Esophagus squamous epithelium (tissue), 5 donors: ENCODE measurements at regions not wholly inside any gene's neighbourhood (a gene's known extent, or its start where the extent isn't known, plus 50 kb on each side); places are given as distances from the start of the nearest gene placed in this dataset.

ENCODE experiments used
- DNase-seq: peaks from one replicate; lab custom pipeline; 2025; lab: John Stamatoyannopoulos, UW
- H3K27ac ChIP-seq, 4 donors: fragments of 200-600 bp; sonication (generic); one replicate each; pipeline ENCODE4 v1.5.1; 2016 to 2019; ENCODE audit warnings: mild to moderate bottlenecking in 1 of 4
- H3K27me3 ChIP-seq, 4 donors: fragments of 200-600 bp; sonication (generic); 1 replicate in 3 of 4; 2 replicates in 1 of 4; pipeline versions ENCODE4 v1.5.1 to v1.6.0; 2017 to 2021; ENCODE audit warnings: antibody characterized with exemption in 1 of 4
- H3K36me3 ChIP-seq, 3 donors: fragments of 200-600 bp; sonication (generic); one replicate each; pipeline ENCODE4 v1.5.1; 2016 to 2019
- H3K4me1 ChIP-seq, 3 donors: fragments of 200-600 bp; sonication (generic); one replicate each; pipeline ENCODE4 v1.5.1; 2017 to 2019
- H3K4me3 ChIP-seq, 4 donors: fragments of 200-600 bp; sonication (generic); 1 replicate in 3 of 4; 2 replicates in 1 of 4; pipeline ENCODE4 v1.5.1; 2016 to 2019; ENCODE audit warnings: mild to moderate bottlenecking in 2 of 4, moderate library complexity in 1 of 4
- H3K9me3 ChIP-seq, 3 donors: fragments of 200-600 bp; sonication (generic); one replicate each; pipeline ENCODE4 v1.5.1; 2016 to 2019
- CTCF ChIP-seq, 6 experiments: fragments of 450-650 bp in 4 of 6; fragments of 200-600 bp in 2 of 6; sonication (generic) in 2 of 6; IDR thresholded peaks; one replicate each; pipeline ENCODE4 v1.5.1; 2016 to 2019; ENCODE audit warnings: antibody characterized with exemption in 6 of 6, mild to moderate bottlenecking in 4 of 6, moderate library complexity in 4 of 6
- POLR2A ChIP-seq, 4 donors: fragments of 450-650 bp; IDR thresholded peaks; one replicate each; pipeline ENCODE4 v1.6.1; 2017; ENCODE audit warnings: antibody characterized with exemption in 4 of 4, mild to moderate bottlenecking in 4 of 4, moderate library complexity in 3 of 4
- WGBS, 2 donors: methylation state at CpG; one replicate each; pipeline ENCODE4 v1.1.5; 2018; 5-methylcytosine and 5-hydroxymethylcytosine counted together
- intact Hi-C: fragments of 100-400 bp; cut with DNase I; formaldehyde crosslinking; loops from one replicate; pipeline ENCODE4 v1.15.0; 2022
- donor health status: DM: yes; HTN: yes; CAD: no.

GRCh38 chr4:57370691-57371090 lies 260.5 kb upstream of the IGFBP7 start:
- TF ChIP-seq CTCF (IDR thresholded peaks at IDR 0.05) (no peak), POLR2A (IDR thresholded peaks at IDR 0.05) (no peak)
- 85 to 87% methylated on average over 3 of the region's 3 CpGs for WGBS, 2 donors
- DNase-seq = no peak
- no peaks in the 10 kb centered on the region for H3K9me3 ChIP-seq
- H3K4me1 ChIP-seq = no peaks in the 10 kb centered on the region
- no peaks in the 10 kb centered on the region for H3K36me3 ChIP-seq
- intact Hi-C loops = no loop called here
- no peaks in the 10 kb centered on the region for H3K27me3 ChIP-seq
- no peak overlapping the region for H3K27ac ChIP-seq
- H3K4me3 ChIP-seq = no peak overlapping the region

- no peak overlapping the region for H3K4me3 ChIP-seq
- no peaks in the 10 kb centered on the region for H3K27me3 ChIP-seq
- no peaks in the 10 kb centered on the region for H3K36me3 ChIP-seq
- no peak for DNase-seq
- intact Hi-C loops = no loop called here
- no peaks in the 10 kb centered on the region for H3K9me3 ChIP-seq
- TF ChIP-seq CTCF (IDR thresholded peaks at IDR 0.05) (no peak), POLR2A (IDR thresholded peaks at IDR 0.05) (no peak)
- no peaks in the 10 kb centered on the region for H3K4me1 ChIP-seq
- H3K27ac ChIP-seq = no peak overlapping the region
- 71 to 90% methylated on average over 1 of the region's 1 CpG for WGBS, 2 donors
These were observed 259.3 kb upstream of the IGFBP7 start for GRCh38 chr4:57369446-57369845.

GRCh38 chr4:57364255-57364654 lies 254.1 kb upstream of the IGFBP7 start:
- no peaks in the 10 kb centered on the region for H3K4me1 ChIP-seq
- no peak overlapping the region for H3K4me3 ChIP-seq
- H3K27me3 ChIP-seq = no peaks in the 10 kb centered on the region
- 87 to 100% methylated on average over 1 of the region's 1 CpG for WGBS, 2 donors
- no peak for TF ChIP-seq CTCF (IDR thresholded peaks at IDR 0.05)
- no peak for TF ChIP-seq POLR2A (IDR thresholded peaks at IDR 0.05)
- DNase-seq = no peak
- intact Hi-C loops = no loop called here
- no peak overlapping the region for H3K27ac ChIP-seq
- H3K36me3 ChIP-seq = no peaks in the 10 kb centered on the region
- H3K9me3 ChIP-seq = no peaks in the 10 kb centered on the region

- Histone ChIP-seq H3K27me3 (no peaks in the 10 kb centered on the region), H3K4me1 (no peaks in the 10 kb centered on the region), H3K9me3 (no peaks in the 10 kb centered on the region), H3K36me3 (no peaks in the 10 kb centered on the region), H3K4me3 (no peak overlapping the region), H3K27ac (no peak overlapping the region)
- intact Hi-C loops = no loop called here
- no peak for DNase-seq
- TF ChIP-seq POLR2A (IDR thresholded peaks at IDR 0.05) (no peak), CTCF (IDR thresholded peaks at IDR 0.05) (no peak)
- WGBS, 2 donors = 15 to 43% methylated on average over 1 of the region's 1 CpG
These were observed 253.2 kb upstream of the IGFBP7 start for GRCh38 chr4:57363346-57363745.

GRCh38 chr4:57360681-57361080 lies 250.5 kb upstream of the IGFBP7 start:
- Histone ChIP-seq H3K27ac (no peak overlapping the region), H3K36me3 (no peaks in the 10 kb centered on the region), H3K4me1 (no peaks in the 10 kb centered on the region), H3K4me3 (no peak overlapping the region), H3K9me3 (no peaks in the 10 kb centered on the region), H3K27me3 (no peaks in the 10 kb centered on the region)
- intact Hi-C loops = no loop called here
- 57 to 66% methylated on average over 2 of the region's 2 CpGs for WGBS, 2 donors
- TF ChIP-seq CTCF (IDR thresholded peaks at IDR 0.05) = no peak
- TF ChIP-seq POLR2A (IDR thresholded peaks at IDR 0.05) = no peak
- DNase-seq = no peak
